Right lung (tissue), 2 donors: ENCODE measurements at regions not wholly inside any gene's neighbourhood (a gene's known extent, or its start where the extent isn't known, plus 50 kb on each side); places are given as distances from the start of the nearest gene placed in this dataset.

ENCODE experiments used
- DNase-seq, 2 donors: peaks; one replicate each; pipeline ENCODE4 v3.0.0-alpha.2; 2013

GRCh38 chr21:43274022-43274945 lies 105.5 kb downstream of the CRYAA start:
- no peak for DNase-seq

- DNase-seq, result no peak
These were observed 104.9 kb downstream of the CRYAA start for GRCh38 chr21:43273708-43274021.

- DNase-seq, result no peak
These were observed 104.4 kb downstream of the CRYAA start for GRCh38 chr21:43273016-43273707.

DNA sequence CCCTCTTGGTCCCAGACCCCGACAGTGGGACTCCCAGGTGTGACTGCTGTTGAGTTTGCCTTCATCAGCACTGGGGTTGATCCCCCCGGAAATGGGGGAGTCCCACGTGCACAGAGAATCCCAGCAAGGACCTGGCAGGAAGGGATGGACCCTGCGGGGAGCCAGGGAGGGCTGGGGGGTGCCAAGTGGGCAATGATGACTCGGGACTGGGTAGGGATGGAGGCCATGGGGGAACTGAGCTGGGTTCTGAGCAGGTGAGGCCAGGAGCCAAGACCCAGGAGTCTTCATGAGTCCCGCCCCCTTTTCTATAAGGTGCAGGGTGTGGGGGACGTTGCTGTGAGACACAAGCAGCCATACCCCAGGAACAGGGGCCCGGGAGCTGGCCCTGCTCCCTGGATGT lies 103.8 kb downstream of the CRYAA start:
- DNase-seq, result no peak

DNA sequence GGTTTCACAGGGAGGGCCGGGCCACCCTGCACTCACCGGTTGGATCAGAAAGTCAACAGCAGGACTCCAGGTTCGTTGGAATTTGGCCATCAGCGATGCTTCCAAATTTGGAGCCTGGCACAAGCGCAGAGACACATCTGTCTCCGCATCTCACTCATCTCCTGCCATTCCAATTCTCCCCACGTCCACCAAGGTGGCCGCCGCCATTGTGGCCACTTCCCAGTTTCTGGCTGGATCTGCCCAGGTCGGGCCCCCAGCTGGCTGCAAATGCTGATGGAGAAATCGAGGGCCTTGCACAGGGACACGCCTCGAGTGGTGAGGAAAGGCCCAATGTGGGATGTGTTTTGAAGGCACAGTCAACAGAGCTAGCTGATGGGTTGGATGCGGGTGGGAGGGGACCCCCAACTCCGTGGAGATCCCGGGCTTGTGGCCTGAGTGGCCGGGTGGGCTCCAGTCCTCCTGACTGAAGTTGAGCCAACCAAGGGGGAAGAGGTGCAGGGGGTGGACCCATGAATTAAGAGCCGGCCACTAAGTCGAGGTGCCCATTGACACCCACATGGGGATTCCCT lies 102.7 kb downstream of the CRYAA start:
- DNase-seq, result no peak

GRCh38 chr21:43270800-43271301 lies 102.0 kb downstream of the CRYAA start:
- no peak for DNase-seq

- no peak for DNase-seq
These were observed 101.3 kb downstream of the CRYAA start for GRCh38 chr21:43269957-43270705.

GRCh38 chr21:43269440-43269839 lies 100.6 kb downstream of the CRYAA start:
- no peak for DNase-seq

DNA sequence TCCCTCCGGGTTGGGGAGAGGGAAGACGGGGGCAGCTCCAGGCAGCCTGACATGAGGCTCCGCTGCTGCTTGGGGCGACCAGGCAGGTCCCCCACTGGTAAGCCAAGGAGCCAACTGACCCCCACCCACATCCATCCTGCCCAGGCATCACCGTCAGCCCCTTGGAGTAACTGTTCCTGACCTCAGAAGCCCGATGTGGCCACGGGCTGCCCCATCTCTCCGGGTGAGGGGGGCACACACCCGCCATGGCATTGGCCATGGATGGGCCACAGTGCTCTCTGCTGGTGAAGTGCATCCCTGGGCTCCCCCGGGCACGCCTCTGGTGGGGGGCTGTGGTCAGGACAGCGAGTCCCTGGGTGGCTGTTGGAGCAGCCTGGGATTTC lies 100.0 kb downstream of the CRYAA start:
- no peak for DNase-seq

GRCh38 chr21:43268086-43268803 lies 99.4 kb downstream of the CRYAA start:
- no peak for DNase-seq

GRCh38 chr21:43267391-43268085 lies 98.7 kb downstream of the CRYAA start:
- no peak for DNase-seq

DNA sequence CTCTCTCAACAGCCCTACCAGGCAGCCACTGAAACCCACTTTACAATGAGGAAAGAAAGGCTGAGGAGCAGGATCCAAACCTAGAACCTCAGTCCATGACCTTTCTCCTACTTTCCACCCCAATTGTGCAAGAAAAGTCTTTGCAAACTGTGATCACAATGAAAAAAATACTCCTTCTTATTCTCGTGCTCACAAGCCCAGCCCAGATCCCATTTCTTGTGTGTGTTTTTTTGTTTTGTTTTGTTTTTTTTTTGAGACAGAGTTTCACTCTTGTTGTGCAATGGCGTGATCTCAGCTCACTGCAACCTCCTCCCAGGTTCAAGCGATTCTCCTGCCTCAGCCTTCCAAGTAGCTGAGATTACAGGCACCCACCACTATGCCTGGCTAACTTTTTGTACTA lies 97.7 kb downstream of the CRYAA start:
- DNase-seq, result no peak

DNA sequence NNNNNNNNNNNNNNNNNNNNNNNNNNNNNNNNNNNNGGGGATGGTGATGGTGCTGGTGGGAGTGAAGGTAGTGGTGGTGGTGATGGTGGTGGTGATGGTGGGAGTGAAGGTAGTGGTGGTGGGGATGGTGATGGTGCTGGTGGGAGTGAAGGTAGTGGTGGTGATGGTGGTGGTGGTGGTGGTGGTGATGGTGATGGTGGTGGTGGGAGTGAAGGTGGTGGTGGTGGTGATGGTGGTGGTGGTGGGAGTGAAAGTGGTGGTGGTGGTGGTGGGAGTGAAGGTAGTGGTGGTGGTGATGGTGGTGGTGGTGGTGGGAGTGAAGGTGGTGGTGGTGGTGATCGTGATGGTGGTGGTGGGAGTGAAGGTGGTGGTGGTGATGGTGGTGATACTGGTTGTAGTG lies 93.6 kb downstream of the CRYAA start:
- DNase-seq, result no peak
